B cell (primary cell): ENCODE measurements at regions not wholly inside any gene's neighbourhood (a gene's known extent, or its start where the extent isn't known, plus 50 kb on each side); places are given as distances from the start of the nearest gene placed in this dataset.
"Not testable (repeated sequence)": the region's sequence is repeated elsewhere in the genome, so short reads cannot be mapped to it uniquely, and the experiment has no call there.

ENCODE experiments used
- EZH2 ChIP-seq: IDR thresholded peaks from 2 replicates; pipeline ENCODE4 v1.6.1; 2012; ENCODE audit warnings: borderline replicate concordance, low read depth, mild to moderate bottlenecking, moderate library complexity, low read length; ENCODE audit not compliant: insufficient read depth, poor library complexity, severe bottlenecking
- TF ChIP-seq, protein P1 (sequence below): fragments of 200-600 bp; IDR thresholded peaks from one replicate; pipeline ENCODE4 v1.8.0; 2022; ENCODE audit warnings: antibody characterized with exemption, mild to moderate bottlenecking

DNA sequence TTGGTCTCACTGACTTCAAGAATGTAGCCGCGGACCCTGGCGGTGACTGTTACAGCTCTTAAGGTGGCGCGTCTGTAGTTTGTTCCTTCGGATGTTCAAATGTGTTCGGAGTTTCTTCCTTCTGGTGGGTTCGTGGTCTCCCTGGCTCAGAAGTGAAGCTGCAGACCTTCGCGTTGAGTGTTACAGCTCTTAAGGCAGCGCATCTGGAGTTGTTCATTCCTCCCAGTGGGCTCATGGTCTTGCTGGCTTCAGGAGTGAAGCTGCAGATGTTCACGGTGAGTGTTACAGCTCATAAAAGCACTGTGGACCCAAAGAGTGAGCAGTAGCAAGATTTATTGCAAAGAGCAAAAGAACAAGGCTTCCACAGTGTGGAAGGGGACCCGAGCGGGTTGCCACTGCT lies 2067.0 kb upstream of the CDH6 start:
- TF ChIP-seq, protein P1, sequence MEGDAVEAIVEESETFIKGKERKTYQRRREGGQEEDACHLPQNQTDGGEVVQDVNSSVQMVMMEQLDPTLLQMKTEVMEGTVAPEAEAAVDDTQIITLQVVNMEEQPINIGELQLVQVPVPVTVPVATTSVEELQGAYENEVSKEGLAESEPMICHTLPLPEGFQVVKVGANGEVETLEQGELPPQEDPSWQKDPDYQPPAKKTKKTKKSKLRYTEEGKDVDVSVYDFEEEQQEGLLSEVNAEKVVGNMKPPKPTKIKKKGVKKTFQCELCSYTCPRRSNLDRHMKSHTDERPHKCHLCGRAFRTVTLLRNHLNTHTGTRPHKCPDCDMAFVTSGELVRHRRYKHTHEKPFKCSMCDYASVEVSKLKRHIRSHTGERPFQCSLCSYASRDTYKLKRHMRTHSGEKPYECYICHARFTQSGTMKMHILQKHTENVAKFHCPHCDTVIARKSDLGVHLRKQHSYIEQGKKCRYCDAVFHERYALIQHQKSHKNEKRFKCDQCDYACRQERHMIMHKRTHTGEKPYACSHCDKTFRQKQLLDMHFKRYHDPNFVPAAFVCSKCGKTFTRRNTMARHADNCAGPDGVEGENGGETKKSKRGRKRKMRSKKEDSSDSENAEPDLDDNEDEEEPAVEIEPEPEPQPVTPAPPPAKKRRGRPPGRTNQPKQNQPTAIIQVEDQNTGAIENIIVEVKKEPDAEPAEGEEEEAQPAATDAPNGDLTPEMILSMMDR, result not testable (repeated sequence)
- not testable (repeated sequence) for TF ChIP-seq EZH2
